Omental fat pad (tissue), 3 donors: ENCODE measurements at regions not wholly inside any gene's neighbourhood (a gene's known extent, or its start where the extent isn't known, plus 50 kb on each side); places are given as distances from the start of the nearest gene placed in this dataset.

Source experiments
- ATAC-seq: fragments of 150-250 bp; one replicate; pipeline ENCODE4 v1.9.1; 2016; ENCODE audit warnings: mild to moderate bottlenecking, moderate library complexity; ENCODE audit not compliant: low FRiP score
- DNase-seq: peaks from one replicate; pipeline ENCODE4 v3.0.0-alpha.2; 2019; ENCODE audit warnings: low spot score
- TF ChIP-seq, protein P1 (sequence below), 3 donors: fragments of 450-650 bp; IDR thresholded peaks; one replicate each; pipeline ENCODE4 v1.5.1; 2016 to 2017; ENCODE audit warnings: antibody characterized with exemption in 3 of 3, mild to moderate bottlenecking in 3 of 3, moderate library complexity in 2 of 3

- DNase-seq = no peak
- no peak for ATAC-seq
- TF ChIP-seq, protein P1, sequence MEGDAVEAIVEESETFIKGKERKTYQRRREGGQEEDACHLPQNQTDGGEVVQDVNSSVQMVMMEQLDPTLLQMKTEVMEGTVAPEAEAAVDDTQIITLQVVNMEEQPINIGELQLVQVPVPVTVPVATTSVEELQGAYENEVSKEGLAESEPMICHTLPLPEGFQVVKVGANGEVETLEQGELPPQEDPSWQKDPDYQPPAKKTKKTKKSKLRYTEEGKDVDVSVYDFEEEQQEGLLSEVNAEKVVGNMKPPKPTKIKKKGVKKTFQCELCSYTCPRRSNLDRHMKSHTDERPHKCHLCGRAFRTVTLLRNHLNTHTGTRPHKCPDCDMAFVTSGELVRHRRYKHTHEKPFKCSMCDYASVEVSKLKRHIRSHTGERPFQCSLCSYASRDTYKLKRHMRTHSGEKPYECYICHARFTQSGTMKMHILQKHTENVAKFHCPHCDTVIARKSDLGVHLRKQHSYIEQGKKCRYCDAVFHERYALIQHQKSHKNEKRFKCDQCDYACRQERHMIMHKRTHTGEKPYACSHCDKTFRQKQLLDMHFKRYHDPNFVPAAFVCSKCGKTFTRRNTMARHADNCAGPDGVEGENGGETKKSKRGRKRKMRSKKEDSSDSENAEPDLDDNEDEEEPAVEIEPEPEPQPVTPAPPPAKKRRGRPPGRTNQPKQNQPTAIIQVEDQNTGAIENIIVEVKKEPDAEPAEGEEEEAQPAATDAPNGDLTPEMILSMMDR (IDR thresholded peaks at IDR 0.05) = no peak
Observed at GRCh38 chr9:70470050-70471015, 55.9 kb upstream of the KLF9 start.

- DNase-seq (no peak), ATAC-seq (no peak)
- TF ChIP-seq, protein P1 (IDR thresholded peaks at IDR 0.05) = no peak
Observed at GRCh38 chr9:70468291-70468690, 53.8 kb upstream of the KLF9 start.

DNA sequence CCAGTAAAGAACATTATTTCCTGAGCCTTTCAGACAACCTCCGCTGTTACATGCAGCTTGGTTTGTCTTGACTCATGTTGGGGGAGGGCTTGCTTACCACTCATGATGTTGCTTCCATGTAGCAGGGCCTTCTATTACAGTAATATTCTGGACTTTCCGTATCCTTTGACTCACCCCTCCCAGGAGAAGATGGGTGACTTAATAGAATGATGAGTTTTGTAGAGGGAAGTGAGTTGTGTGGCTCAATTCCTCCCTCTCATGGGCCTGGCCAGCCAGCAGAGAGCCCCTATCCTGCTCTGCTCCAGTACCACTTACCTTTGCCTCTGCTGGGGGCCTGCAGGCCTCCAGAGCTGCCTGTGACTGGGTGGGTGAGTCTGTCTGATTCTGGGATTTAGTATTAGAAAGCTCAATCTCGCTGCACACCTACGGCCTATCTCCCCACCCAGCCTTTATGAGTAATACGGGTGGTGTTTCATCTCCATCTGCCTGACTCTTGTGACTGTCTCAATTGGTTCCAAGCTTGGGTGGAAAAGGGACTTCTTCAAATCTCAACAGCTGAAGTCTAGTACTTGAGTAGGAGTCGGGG, 52.6 kb upstream of the KLF9 start:
- TF ChIP-seq, protein P1 (IDR thresholded peaks at IDR 0.05) = no peak
- ATAC-seq = peak; percentile 88
- DNase-seq = no peak

DNA sequence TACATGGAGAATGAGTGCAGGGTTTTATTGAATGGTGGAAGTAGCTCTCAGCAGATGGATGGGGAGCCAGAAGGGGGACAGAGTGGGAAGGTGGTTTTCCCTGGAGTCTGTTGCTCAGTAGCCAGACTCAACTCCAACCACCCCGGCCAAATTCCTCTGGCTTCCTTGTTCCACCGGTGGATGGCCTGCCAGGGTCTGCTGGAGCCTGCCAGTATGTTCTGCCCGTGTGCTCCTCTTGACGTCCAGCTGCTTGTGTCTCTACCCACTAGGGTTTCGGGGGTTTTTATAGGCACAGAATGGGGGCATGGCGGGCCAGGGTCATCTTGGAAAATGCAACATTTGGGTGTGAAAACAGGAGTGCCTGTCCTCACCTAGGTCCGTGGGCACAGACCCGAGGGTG, 51.4 kb upstream of the KLF9 start:
- DNase-seq (no peak), ATAC-seq (no peak)
- TF ChIP-seq, protein P1 (IDR thresholded peaks at IDR 0.05) = no peak

- TF ChIP-seq, protein P1 (IDR thresholded peaks at IDR 0.05) = no peak
- ATAC-seq (no peak), DNase-seq (no peak)
Observed at GRCh38 chr9:70465398-70465797, 50.9 kb upstream of the KLF9 start.
